ENCODE measurements at regions not wholly inside any gene's neighbourhood (a gene's known extent, or its start where the extent isn't known, plus 50 kb on each side); places are given as distances from the start of the nearest gene placed in this dataset.

DNA sequence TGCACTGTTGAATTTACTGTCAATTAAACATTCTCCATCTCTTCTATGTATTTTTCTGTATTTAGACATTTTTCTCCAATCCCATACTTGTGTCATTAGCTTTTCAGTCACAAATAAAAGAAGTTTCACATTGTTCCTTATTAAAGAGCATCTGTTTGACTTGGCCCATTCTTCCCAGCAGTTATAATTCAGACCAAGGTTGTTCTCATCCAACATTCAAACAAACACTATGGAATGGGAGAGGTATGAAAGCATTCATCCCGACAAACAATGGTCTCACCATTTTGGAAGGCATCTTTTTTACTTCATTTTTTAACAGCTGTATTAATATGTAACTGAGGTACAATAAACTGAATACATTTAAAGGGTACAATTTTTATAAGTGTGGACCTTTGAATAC, 208.8 kb upstream of the MAF start:
- TF ChIP-seq CTCF (IDR thresholded peaks at IDR 0.05), result no peak
- intact Hi-C loops (cut with micrococcal nuclease), result no loop called here
- ChIA-PET CTCF (no interaction called here), POLR2A (no interaction called here)
- Mint-ChIP-seq H3K36me3 (ENCODE audit: low read depth) (no peaks in the 10 kb centered on the region), H3K27me3 (peaks cover 9% of the 10 kb centered on the region), H3K4me3 (no peak overlapping the region), H3K4me1 (ENCODE audit: low read depth) (no peaks in the 10 kb centered on the region), H3K9me3 (no peaks in the 10 kb centered on the region), H3K27ac (no peak overlapping the region)
- no peak for DNase-seq
- no peak for ATAC-seq

DNA sequence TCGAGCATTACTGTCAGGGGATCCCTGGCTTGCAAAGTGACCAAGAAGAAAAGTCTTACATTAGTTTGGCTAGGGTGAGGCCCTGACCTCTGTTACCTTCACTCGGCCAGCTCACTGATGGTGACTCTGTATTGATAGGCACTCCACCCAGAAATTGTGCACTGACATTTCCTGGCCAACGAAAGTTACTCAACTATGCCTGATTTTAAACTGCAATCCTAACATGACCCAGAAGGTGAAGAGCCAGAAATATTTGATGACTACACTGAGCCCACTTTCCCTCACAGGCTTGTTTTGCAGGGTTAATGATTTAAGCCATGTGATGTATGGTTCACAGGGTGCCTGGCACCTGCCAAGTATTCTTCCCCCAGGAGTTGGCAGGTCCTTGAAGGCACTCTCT, 208.2 kb upstream of the MAF start:
- no peaks in the 10 kb centered on the region for H3K36me3 Mint-ChIP-seq (ENCODE audit: low read depth)
- no peaks in the 10 kb centered on the region for H3K4me1 Mint-ChIP-seq (ENCODE audit: low read depth)
- no peak overlapping the region for H3K27ac Mint-ChIP-seq
- ChIA-PET POLR2A (no interaction called here), CTCF (no interaction called here)
- ATAC-seq (no peak), DNase-seq (no peak)
- H3K9me3 Mint-ChIP-seq, result no peaks in the 10 kb centered on the region
- intact Hi-C loops (cut with micrococcal nuclease), result no loop called here
- H3K27me3 Mint-ChIP-seq, result peaks cover 9% of the 10 kb centered on the region
- H3K4me3 Mint-ChIP-seq, result no peak overlapping the region
- TF ChIP-seq CTCF (IDR thresholded peaks at IDR 0.05), result no peak

GRCh38 chr16:79806757-79807156, 206.2 kb upstream of the MAF start:
- peaks cover 9% of the 10 kb centered on the region for H3K27me3 Mint-ChIP-seq
- ChIA-PET CTCF (interaction anchor here (1.0 kb wide), 1 partner anchor 9 kb away, joined by 3 read pairs; no protein-coding TSS in a partner anchor), POLR2A (no interaction called here)
- intact Hi-C loops (cut with micrococcal nuclease), result no loop called here
- H3K27ac Mint-ChIP-seq, result no peak overlapping the region
- H3K4me3 Mint-ChIP-seq, result no peak overlapping the region
- no peaks in the 10 kb centered on the region for H3K4me1 Mint-ChIP-seq (ENCODE audit: low read depth)
- H3K36me3 Mint-ChIP-seq (ENCODE audit: low read depth), result no peaks in the 10 kb centered on the region
- ATAC-seq (no peak), DNase-seq (no peak)
- H3K9me3 Mint-ChIP-seq, result no peaks in the 10 kb centered on the region
- TF ChIP-seq CTCF (IDR thresholded peaks at IDR 0.05), result no peak

GRCh38 chr16:79805621-79806020, 205.1 kb upstream of the MAF start:
- POLR2A ChIA-PET, result no interaction called here

GRCh38 chr16:79801646-79802045, 201.1 kb upstream of the MAF start:
- no peak overlapping the region for H3K4me3 Mint-ChIP-seq
- no peaks in the 10 kb centered on the region for H3K36me3 Mint-ChIP-seq (ENCODE audit: low read depth)
- intact Hi-C loops (cut with micrococcal nuclease), result no loop called here
- no peaks in the 10 kb centered on the region for H3K4me1 Mint-ChIP-seq (ENCODE audit: low read depth)
- POLR2A ChIA-PET, result no interaction called here
- TF ChIP-seq CTCF (IDR thresholded peaks at IDR 0.05), result no peak
- DNase-seq, result no peak
- CTCF ChIA-PET, result interaction anchor here (1.2 kb wide), 1 partner anchor 40 kb away, joined by 3 read pairs; no protein-coding TSS in a partner anchor
- no peaks in the 10 kb centered on the region for H3K9me3 Mint-ChIP-seq
- H3K27ac Mint-ChIP-seq, result no peak overlapping the region
- no peak for ATAC-seq
- H3K27me3 Mint-ChIP-seq, result no peaks in the 10 kb centered on the region

More at GRCh38 chr16:79805621-79806020, 205.1 kb upstream of the MAF start:
- intact Hi-C loops (cut with micrococcal nuclease), result no loop called here
- Mint-ChIP-seq H3K27ac (no peak overlapping the region), H3K27me3 (peaks cover 7% of the 10 kb centered on the region), H3K4me3 (no peak overlapping the region), H3K9me3 (no peaks in the 10 kb centered on the region), H3K36me3 (ENCODE audit: low read depth) (no peaks in the 10 kb centered on the region), H3K4me1 (ENCODE audit: low read depth) (no peaks in the 10 kb centered on the region)
- no peak for ATAC-seq
- no peak for DNase-seq
- no peak for TF ChIP-seq CTCF (IDR thresholded peaks at IDR 0.05)
- CTCF ChIA-PET, result no interaction called here
